ENCODE measurements at regions not wholly inside any gene's neighbourhood (a gene's known extent, or its start where the extent isn't known, plus 50 kb on each side); places are given as distances from the start of the nearest gene placed in this dataset.
"Not testable (repeated sequence)": the region's sequence is repeated elsewhere in the genome, so short reads cannot be mapped to it uniquely, and the experiment has no call there.

DNA sequence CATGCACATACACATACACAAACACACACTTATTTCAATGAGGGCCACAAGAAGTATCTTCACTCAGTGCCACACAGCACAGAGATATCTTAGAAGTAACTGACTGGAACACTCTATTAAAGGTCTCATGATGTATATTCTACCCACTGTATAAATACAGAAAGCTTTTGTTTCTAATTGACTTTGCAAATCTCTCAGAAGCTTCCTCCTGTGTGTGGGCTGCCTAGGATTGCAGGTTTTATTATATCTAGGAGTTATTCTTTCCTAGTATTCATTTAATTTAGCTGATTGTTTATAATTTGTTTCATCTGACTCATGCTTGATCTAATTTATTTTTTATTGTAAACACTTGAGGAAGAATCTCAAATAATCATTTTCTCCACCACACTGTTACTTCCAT lies 262.4 kb upstream of the ACTBL2 start:
- H3K4me3 ChIP-seq, result no peak overlapping the region
- no peak overlapping the region for H3K27ac ChIP-seq
- no peaks in the 10 kb centered on the region for H3K36me3 ChIP-seq
- DNase-seq (ENCODE audit: low spot score), result no peak
- no peak for TF ChIP-seq POLR2A (IDR thresholded peaks at IDR 0.05)
- TF ChIP-seq POLR2AphosphoS5 (IDR thresholded peaks at IDR 0.05), result no peak
- TF ChIP-seq, protein P1, sequence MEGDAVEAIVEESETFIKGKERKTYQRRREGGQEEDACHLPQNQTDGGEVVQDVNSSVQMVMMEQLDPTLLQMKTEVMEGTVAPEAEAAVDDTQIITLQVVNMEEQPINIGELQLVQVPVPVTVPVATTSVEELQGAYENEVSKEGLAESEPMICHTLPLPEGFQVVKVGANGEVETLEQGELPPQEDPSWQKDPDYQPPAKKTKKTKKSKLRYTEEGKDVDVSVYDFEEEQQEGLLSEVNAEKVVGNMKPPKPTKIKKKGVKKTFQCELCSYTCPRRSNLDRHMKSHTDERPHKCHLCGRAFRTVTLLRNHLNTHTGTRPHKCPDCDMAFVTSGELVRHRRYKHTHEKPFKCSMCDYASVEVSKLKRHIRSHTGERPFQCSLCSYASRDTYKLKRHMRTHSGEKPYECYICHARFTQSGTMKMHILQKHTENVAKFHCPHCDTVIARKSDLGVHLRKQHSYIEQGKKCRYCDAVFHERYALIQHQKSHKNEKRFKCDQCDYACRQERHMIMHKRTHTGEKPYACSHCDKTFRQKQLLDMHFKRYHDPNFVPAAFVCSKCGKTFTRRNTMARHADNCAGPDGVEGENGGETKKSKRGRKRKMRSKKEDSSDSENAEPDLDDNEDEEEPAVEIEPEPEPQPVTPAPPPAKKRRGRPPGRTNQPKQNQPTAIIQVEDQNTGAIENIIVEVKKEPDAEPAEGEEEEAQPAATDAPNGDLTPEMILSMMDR (IDR thresholded peaks at IDR 0.05), result no peak
- H3K4me1 ChIP-seq (replicated peaks), result no peaks in the 10 kb centered on the region
- intact Hi-C loops (cut with DNase I), result no loop called here
- H3K27me3 ChIP-seq (replicated peaks; ENCODE audit: insufficient read depth), result no peaks in the 10 kb centered on the region
- H3K9me3 ChIP-seq, result no peaks in the 10 kb centered on the region

GRCh38 chr5:57741336-57741735 lies 258.7 kb upstream of the ACTBL2 start:
- no peak for DNase-seq (ENCODE audit: low spot score)
- no peaks in the 10 kb centered on the region for H3K4me1 ChIP-seq (replicated peaks)
- H3K4me3 ChIP-seq, result no peak overlapping the region
- H3K27me3 ChIP-seq (replicated peaks; ENCODE audit: insufficient read depth), result no peaks in the 10 kb centered on the region
- no peak overlapping the region for H3K27ac ChIP-seq
- H3K36me3 ChIP-seq, result no peaks in the 10 kb centered on the region
- TF ChIP-seq POLR2A (IDR thresholded peaks at IDR 0.05), result no peak
- TF ChIP-seq, protein P1 (IDR thresholded peaks at IDR 0.05), result no peak
- TF ChIP-seq POLR2AphosphoS5 (IDR thresholded peaks at IDR 0.05), result no peak
- H3K9me3 ChIP-seq, result no peaks in the 10 kb centered on the region
- intact Hi-C loops (cut with DNase I), result no loop called here

DNA sequence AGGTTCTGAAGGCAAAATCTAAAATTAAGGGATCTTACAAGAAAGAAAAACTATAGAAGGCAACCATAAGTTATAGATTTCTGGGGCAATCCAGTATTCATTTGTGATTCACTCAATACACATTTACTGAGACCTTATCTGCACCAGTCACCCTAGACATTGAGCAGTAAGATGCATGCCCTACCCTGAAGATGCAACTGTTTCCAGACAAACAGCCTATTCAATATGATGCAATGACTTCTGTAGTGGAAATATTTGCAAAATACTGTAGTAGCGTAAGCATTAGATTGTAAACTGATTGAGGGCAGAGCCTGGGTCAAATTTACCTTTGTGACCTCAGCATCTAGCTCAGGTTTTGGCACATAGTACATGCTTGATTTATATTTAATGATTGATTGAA lies 256.2 kb upstream of the ACTBL2 start:
- no peaks in the 10 kb centered on the region for H3K4me1 ChIP-seq (replicated peaks)
- no peak overlapping the region for H3K27ac ChIP-seq
- no peak overlapping the region for H3K4me3 ChIP-seq
- no peaks in the 10 kb centered on the region for H3K36me3 ChIP-seq
- intact Hi-C loops (cut with DNase I), result no loop called here
- no peaks in the 10 kb centered on the region for H3K27me3 ChIP-seq (replicated peaks; ENCODE audit: insufficient read depth)
- no peaks in the 10 kb centered on the region for H3K9me3 ChIP-seq
- 96% methylated on average over 1 of the region's 1 CpG for WGBS
- TF ChIP-seq POLR2AphosphoS5 (IDR thresholded peaks at IDR 0.05) (no peak), POLR2A (IDR thresholded peaks at IDR 0.05) (no peak)
- TF ChIP-seq, protein P1 (IDR thresholded peaks at IDR 0.05), result no peak
- no peak for DNase-seq (ENCODE audit: low spot score)

- Histone ChIP-seq H3K27ac (no peak overlapping the region), H3K9me3 (no peaks in the 10 kb centered on the region), H3K36me3 (no peaks in the 10 kb centered on the region), H3K4me1 (replicated peaks) (no peaks in the 10 kb centered on the region), H3K27me3 (replicated peaks; ENCODE audit: insufficient read depth) (no peaks in the 10 kb centered on the region), H3K4me3 (no peak overlapping the region)
- 87% methylated on average over 2 of the region's 2 CpGs for WGBS
- TF ChIP-seq, protein P1 (IDR thresholded peaks at IDR 0.05), result no peak
- TF ChIP-seq POLR2A (IDR thresholded peaks at IDR 0.05) (no peak), POLR2AphosphoS5 (IDR thresholded peaks at IDR 0.05) (no peak)
- intact Hi-C loops (cut with DNase I), result no loop called here
- DNase-seq (ENCODE audit: low spot score), result no peak
Observed at GRCh38 chr5:57738301-57738700, 255.7 kb upstream of the ACTBL2 start.

- H3K27ac ChIP-seq, result no peak overlapping the region
Observed at GRCh38 chr5:57736716-57737115, 254.1 kb upstream of the ACTBL2 start.

DNA sequence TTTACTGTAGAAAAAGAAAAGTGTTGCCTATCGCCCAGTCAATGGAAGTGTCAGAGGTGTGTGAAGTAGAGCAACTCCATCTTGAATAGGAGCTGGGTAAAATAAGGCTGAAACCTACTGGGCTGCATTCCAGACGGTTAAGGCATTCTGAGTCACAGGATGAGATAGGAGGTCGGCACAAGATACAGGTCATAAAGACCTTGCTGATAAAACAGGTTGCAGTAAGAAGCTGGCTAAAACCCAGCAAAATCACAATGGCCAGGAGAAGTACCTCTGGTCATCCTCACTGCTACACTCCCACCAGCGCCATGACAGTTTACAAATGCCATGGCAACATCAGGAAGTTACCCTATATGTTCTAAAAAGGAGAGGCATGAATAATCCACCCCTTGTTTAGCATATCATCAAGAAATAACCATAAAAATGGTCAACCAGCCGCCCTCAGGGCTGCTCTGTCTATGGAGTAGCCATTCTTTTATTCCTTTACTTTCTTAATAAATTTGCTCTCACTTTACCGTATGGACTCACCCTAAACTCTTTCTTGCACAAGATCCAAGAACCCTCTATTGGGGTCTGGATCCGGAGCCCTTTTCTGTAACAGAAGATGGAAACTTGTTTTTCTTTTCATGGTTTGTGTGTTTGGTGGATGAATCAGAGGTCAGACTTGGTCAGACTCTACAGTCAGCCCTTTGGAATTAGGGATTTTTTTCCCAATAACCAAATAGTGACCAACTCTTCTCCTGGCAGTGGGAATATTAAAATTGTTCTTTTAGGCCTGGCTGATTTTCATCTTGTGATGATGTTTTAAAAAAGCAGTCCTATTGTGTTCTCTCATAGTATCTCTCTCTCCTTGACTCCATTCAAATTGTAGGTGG lies 252.9 kb upstream of the ACTBL2 start:
- H3K4me3 ChIP-seq; H3K36me3 ChIP-seq; H3K27me3 ChIP-seq (replicated peaks; ENCODE audit: insufficient read depth); H3K4me1 ChIP-seq (replicated peaks); H3K27ac ChIP-seq; H3K9me3 ChIP-seq; intact Hi-C loops (cut with DNase I); DNase-seq (ENCODE audit: low spot score): not testable (repeated sequence)
- 85% methylated on average over 7 of the region's 7 CpGs for WGBS

More at GRCh38 chr5:57736716-57737115, 254.1 kb upstream of the ACTBL2 start:
- DNase-seq (ENCODE audit: low spot score), result no peak
- 41% methylated on average over 4 of the region's 4 CpGs for WGBS
- H3K9me3 ChIP-seq, result no peaks in the 10 kb centered on the region
- no peak overlapping the region for H3K4me3 ChIP-seq
- no peaks in the 10 kb centered on the region for H3K36me3 ChIP-seq
- H3K27me3 ChIP-seq (replicated peaks; ENCODE audit: insufficient read depth), result no peaks in the 10 kb centered on the region
- intact Hi-C loops (cut with DNase I), result no loop called here
- no peak for TF ChIP-seq POLR2A (IDR thresholded peaks at IDR 0.05)
- TF ChIP-seq POLR2AphosphoS5 (IDR thresholded peaks at IDR 0.05), result no peak
- TF ChIP-seq, protein P1 (IDR thresholded peaks at IDR 0.05), result no peak
- no peaks in the 10 kb centered on the region for H3K4me1 ChIP-seq (replicated peaks)
